GM19395 (cell line): ENCODE measurements at regions not wholly inside any gene's neighbourhood (a gene's known extent, or its start where the extent isn't known, plus 50 kb on each side); places are given as distances from the start of the nearest gene placed in this dataset.
"Not testable (repeated sequence)": the region's sequence is repeated elsewhere in the genome, so short reads cannot be mapped to it uniquely, and the experiment has no call there.

Source experiments
- ATAC-seq: cut with Tn5 transposase; IDR thresholded peaks from one replicate; pipeline ENCODE4 v1.9.1; 2021; ENCODE audit warnings: mild to moderate bottlenecking, moderate library complexity; ENCODE audit not compliant: unreplicated experiment

DNA sequence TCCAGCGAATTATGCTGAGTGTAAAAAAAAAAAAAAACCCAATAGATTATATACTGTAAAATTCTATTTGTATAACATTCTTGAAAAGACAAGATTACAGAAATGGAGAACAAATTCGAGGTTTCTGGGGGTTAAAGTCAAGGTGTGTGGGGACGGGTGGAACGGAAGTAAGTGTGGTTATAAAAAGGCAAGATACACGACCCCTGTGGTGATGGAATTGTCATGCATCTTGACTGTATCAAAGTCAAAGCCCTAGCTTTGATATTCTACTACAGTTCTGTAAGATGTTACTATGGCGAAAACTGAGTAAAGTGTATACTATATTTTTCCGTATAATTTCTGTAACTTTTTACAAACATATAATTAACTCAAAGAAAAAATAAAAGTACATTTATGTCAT, 718.2 kb upstream of the PCDH15 start:
- no peak for ATAC-seq

DNA sequence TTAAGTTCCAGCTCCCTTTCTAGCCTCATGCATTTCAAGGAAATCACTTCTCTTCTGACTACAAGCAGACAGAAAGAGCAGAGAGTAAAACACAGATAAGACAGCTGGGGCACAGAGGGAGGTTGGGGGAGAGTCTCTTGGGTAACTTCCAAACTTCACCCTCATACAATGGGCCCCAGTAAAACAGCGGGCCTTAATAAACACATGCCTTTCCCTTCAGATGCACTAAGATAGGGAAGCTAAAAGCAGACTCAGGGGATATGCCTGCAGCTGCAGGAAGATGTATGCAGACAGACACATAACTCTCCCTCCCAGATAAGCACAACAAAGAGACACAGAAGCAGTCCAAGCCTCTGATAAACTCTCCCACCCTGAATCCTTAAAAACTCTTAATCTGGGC, 717.4 kb upstream of the PCDH15 start:
- not testable (repeated sequence) for ATAC-seq

DNA sequence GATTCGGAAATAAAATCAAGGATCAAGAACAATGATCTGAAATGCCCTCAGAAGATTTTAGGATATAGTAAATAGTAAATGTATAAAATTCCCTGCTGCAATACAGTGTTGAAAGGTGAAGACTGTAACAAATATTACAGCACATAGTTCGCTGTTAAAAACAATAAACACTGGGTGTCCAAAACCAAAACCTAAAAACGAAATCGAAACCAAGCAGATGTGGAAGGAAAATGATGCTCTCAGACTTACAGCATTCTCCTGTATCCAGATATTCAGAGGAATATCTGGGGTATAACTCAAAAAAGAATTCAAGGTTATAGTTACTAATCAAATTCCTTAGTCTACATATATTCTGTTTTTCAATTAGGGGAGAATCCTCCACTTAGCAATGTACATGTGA, 708.1 kb upstream of the PCDH15 start:
- ATAC-seq: no peak

DNA sequence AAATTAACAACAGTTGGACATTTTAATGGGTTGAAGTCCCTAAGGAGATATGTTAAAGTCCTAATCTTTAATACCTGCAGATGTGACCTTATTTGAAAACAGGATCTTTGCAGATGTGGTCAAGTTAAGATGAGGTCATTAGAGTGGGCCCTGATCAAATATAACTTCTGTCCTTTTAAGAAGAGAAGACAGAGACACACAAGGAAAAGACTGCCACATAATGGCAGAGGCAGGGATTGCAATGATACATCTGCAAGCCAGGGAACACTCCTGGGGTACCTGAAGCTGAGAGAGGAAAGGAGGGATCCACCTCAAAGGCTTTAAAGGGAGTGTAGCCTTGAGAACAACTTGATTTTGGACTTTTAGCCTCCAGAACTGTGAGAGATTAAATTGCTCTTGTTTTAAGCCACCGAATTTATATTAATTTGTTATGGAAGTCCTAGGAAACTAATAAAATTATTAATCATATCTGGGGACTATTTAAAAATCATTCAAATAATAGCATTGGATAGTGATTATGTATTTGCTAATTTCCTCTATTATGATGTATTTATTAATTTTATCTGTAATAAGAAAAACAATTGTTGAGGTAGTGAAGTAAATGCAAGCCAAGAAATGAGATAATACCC, 700.0 kb upstream of the PCDH15 start:
- ATAC-seq: no peak

DNA sequence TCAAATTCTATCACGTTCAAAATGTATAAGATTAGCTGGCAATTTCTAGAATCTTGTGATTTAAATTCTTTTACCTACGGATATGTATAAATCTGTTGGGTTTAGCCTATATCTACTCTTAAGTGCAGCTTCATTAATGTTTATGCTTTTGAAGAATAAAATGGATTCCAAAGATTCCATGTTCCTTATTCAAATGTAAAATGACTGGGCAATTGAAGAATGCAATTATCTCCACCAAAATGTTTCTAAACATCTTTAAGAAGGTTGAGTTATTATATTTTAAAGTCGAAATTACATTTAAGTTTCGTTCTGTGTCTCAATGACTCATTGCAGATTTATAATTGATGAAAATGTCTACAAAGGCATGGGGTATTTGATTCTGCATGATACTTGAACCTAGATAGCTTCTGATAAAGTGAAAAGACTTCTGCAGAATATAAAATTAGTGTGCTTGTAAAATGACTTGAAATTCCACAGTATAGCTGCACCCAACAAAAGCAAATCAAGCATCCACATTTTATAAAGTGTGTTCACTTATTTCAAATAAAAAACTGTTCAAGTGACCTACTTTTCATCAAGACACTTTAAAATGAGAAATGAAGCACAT, 697.0 kb upstream of the PCDH15 start:
- ATAC-seq: no peak

DNA sequence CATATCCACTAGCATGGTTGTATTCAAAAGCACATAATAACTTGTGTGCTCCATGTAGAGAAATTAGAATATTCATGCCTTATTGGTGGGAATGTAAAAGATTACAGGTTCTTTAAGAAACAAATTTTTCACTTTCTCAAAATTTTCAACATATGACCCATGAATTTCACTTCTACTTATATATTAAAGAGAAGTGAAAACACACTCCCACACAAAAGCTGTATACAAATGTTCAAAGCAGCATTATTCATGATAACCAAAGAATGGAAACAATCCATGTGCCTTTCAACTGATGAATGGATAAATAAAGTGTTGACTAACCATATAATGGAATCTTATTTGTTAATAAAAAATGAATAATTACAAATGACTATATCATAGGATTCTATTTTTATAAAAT, 694.5 kb upstream of the PCDH15 start:
- ATAC-seq: no peak

DNA sequence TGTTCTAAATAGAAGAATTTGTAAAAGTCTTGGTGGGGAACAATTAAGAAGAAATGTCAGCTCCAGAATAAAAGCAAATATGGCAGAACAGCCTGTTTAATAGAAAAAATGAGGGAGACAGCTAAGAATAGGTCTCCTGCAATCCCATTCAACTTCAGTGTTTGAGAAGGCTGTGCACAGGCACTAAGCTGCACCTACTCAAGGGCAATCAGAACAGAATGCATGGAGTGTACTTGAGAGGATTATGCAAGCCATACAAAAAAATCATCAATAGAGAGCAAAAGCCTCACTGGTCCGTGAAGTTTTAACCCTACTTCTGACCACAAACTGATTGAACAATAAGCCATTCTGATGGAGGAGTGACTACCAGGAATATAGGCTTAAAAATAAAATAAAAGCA, 690.7 kb upstream of the PCDH15 start:
- ATAC-seq: no peak

DNA sequence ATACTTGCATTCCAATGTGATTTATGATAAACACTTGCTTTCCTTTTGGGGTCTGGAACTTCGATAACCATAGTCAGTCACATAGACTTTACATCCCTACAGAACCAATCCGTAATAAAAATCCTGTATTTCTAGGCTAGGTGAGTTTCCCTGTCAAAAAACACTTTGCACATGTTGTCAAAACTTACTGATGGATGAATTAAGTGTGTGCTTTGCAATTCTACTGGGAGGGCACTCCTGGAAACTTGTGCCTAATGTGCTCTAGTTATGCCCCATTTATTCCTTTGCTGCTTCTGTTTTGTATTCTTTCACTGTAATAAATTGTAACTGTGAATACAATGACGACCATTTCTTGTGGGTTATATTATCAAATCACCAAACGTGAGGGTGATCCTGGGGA, 684.8 kb upstream of the PCDH15 start:
- ATAC-seq: no peak

DNA sequence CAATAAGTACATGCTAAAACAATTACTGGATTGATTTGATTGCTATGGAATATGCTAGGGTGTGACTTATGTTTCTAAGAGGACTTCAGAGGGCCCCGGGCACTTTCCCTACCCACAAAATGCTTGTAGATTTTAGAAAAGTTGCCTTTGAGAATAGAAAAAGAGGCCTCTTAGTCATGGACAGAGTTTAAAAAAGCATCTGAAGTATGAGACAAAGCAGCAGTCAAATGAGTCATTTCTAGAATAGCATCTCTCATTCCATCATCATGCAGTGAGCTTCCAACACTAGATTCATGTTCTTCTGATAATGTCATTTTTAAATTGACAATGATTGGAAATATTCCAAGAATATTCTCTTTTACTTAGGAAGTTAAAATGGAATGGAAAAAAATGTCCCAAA, 675.1 kb upstream of the PCDH15 start:
- no peak for ATAC-seq

DNA sequence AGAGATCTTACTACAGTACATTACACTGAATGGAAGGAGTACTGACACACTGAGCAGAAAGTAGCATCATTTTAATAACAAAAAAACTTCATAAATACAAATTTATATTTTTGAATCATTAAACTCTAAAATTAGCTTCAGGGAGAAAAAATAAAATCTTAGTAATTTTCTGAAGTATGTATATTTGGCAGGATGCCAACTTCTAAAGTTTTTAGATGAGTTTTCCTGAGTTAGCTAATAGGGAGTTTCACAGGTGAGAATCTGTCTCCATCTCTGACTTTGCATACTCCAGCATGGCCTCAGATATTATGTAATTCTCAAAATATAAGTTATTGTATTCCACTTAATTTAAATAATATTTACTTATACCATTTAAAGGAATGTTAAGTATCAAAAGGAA, 673.2 kb upstream of the PCDH15 start:
- no peak for ATAC-seq

DNA sequence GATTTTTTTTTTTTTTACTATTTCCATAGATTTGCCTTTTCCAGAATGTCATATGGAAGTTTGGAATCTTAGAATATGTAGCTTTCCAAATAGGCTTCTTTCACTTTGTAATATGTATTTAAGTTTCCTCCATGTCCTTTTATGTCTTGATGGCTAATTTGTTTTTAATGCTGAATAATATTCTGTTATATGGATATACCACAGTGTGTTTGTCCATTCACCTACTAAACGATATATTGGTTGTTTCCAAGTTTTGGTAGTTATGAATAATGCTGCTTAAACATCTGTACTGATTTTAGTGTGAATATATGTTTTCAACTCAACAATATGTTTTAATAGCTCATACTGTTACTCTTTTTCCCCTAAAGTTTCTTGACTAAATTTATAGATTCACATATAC, 669.8 kb upstream of the PCDH15 start:
- no peak for ATAC-seq

DNA sequence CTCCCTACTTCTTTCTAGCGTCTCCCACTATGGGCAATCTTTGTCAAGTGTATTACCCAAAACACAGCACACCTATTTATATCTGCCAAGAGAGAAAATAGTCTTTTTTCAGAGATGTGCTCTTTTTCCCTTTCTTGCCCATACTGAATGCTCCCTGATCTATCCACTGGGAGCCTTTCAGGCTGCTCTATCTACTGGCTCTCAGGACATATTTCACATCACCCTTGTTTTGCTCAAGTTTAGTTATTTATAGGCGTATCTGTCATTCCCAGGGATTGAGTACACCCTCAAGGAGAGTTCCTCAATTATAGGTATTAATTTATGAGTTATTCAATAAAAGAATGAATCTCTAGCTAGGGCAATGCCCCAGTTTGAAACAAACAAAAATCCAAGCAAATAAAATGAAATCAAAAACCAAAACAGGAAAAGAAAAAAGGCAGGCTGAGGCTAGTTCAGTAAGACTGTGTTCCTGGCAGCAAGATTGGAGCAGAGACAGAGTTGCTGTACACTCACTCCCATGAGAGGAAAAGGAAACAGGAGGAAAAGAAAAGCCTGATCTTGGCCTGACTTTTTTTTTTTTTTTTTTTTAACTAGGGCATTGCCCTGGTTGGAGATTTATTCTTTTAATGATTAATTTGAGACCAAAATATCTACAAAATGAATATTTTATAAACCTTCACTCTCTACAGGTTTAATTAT, 665.9 kb upstream of the PCDH15 start:
- no peak for ATAC-seq

DNA sequence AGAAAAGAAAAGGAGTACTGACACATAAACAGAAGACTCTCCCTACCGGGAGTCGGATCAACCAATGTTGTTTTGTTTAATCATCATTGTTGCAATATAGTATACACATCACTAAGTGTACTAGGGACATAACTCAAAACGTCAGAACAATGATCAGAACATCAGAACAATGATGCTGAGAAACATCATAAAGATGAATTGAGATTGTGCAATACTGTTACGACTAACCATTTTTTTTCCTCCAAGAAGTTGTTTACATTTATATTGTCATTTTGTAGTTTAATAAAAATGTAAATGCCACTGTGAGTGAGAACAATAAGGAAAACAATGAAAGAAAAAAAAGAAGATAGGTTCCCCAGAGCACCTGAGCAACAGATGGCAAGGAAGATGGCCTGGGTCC, 663.1 kb upstream of the PCDH15 start:
- no peak for ATAC-seq

DNA sequence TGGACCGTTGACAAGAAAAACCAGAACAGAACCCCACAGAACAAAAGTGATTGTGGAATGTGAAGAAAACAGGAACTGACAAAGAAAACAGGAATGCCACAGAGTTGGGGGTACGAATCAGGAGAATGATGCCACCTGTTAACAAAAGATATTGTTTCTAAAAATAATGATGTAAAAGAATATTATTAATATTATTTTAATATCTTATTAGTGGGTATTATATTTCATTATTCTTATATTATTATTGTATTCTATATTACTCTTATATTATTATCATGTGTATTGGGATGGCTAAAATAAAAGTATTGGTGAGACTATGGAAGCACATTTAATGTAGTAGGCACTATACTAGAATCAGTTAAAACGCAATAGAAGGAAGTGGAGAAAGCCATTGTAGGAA, 659.0 kb upstream of the PCDH15 start:
- no peak for ATAC-seq

DNA sequence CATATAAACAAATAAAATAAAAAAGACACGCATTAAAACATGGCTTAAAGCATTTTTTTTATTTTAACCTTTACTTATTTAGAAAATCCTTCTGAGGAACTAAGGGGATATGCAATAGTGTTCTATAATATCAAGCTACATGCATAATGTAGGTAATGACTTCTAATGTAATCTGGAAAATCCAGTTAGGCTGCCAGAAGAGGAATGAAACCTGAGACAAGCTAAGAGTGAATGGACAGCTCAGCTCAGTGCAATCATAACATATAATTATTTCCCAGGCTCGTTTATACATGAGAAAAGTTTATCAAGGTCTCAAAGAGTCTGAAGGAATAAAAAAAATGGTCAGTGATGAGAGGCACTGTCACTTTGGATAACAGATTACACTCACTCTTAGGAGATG, 649.0 kb upstream of the PCDH15 start:
- no peak for ATAC-seq

DNA sequence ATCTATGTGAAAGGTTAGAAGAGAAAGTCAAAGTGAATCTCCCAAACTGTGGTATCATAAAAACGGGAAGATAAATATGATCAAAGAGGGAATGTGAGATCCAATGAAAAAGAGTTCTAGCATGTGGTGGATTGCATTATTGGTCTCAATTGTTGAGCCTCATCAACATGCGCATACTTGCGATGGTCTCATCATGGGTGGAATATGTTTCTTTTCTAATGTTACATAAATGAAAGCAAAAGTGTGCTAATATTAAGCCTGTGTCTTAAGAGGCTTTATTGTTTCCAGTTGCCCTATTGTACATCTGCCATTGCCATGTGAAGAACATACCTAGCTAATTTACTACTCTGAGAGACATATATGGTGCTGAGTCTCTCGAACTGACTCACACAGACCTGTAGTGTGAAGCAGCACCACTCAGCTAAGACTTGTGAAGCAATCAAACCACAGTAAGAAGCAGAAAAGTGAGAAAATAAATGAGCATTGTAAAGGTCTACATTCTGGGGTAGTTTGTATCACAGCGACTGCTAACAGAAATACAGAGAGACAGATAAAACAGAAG, 645.5 kb upstream of the PCDH15 start:
- no peak for ATAC-seq

DNA sequence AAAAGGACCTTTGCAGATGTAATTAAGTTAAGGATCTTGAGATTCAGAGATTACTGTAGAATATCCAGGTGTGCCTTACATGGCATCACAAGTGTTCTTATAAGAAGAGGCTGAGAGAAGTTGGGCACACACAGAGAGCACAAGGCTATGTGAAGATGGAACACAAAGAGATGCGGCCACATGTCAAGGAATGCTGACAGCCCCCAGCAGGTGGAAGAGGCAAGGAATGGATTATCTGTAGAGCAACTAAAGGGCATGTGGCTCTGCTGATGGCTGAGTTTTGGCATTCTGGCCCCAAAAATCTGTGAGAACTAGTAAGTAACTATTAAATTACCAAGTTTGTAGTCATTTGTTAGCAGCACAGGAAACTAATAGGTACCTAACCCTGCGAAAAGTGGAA, 640.7 kb upstream of the PCDH15 start:
- no peak for ATAC-seq

DNA sequence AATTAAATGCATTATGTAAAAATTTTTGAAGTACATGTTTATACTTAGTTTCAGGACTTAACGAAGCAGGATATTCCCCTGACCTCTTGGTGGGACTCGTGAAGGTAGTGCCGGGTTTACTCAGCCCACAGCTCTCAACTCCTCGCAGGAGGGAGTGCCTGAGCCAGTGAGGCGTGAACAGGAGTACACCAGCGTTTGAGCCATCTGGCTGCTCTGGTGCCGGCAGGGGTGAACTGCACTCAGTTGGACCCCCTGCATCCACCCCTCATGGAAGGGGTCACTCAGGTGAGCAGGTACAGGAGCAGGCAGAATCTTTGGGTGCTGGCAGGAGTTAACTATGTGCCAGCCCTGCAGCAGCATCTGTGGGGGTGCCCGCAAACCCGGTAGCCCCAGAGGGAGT, 625.1 kb upstream of the PCDH15 start:
- ATAC-seq: no peak

DNA sequence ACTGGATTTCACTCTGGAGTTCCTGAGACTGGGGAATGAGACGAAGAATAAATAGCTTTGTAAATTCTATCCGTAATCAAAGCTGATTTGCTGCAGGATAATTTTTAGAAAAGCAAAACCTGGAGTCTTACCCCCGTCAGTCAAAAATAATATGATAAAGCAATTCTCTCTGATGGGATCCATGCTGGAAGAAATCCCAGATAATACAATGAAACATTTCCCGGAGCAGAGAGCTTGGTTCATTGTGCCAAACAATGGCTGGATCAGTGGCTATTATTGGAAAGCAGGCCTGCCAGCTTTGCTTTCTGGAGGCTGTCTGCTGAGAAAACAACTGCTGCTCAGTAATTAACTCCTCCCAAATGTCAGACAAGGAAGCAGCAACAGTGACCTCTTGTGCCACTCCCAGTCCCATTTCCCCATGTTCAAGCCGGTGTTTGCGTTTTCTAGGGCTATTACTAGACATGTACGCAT, 609.4 kb upstream of the PCDH15 start:
- no peak for ATAC-seq

DNA sequence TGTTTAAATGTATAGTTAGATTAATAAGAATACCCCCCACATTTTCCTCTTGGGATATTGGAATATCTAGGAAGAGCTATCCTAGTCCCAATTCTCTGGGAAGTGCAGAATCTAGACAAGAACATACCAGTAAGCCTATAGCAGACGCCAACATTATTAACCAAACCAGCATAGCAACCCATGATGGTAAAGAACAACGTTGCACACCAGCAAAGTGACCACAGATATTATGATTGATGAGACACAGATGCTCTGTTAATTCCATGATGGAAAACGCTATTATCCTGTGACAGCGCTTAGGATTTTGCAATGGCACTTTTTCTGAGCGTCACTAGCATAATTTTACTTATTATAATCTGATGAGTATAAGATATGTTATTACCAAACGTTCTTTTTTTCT, 603.1 kb upstream of the PCDH15 start:
- ATAC-seq: no peak

DNA sequence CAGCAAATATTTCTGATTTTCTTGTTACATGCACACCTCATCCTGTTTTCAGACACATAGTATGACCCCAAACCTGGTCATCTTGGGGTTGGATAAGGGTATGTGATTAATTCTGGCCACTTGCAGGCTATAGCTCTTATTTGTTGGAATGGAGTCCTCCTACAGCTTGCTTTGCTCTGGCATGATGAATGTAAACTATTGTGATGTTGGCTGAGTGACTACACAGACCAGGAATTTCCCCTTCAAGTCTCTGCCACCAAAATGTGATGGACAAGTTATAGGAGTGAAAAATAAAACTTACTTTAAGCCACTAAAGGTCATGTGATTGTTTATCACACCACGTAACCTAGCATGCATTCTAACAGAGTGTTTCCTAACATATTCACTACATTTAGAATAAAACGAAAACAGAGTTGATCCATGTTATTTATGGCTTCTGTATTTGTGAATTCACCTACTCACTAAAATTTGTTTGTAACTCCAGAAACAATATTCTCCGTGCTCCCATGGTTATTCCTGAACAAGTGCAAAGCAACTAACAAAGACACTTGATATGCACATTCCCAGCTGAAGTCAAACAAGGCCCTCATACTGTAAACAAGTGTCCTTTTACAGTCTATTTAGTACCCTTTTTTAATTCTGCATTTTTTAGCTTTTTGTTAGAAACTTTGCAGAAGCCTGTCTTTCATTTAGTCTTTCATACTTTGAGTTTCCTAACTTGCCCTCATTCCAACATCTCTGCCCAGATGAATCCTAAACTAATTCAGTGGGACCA, 599.2 kb upstream of the PCDH15 start:
- no peak for ATAC-seq
